ENCODE measurements at regions not wholly inside any gene's neighbourhood (a gene's known extent, or its start where the extent isn't known, plus 50 kb on each side); places are given as distances from the start of the nearest gene placed in this dataset.

DNA sequence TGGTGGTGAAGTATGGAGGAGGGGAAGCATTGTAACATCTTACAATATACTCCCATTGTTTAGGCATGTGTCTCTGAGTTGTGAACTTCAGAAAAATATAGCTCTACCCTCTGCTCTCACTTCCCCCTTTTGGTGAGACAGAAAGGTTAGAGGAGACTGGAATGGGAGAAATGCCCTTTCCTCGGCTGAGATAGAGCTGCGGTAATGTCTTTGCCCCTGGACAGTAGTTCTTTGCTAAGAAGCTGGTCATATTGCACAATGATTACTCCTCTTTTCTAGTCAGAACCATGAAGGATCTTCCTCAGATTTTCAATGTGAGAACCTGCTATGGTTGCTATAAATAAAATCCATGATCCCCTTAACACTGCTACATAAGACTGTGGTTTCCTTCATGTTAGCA is 171.0 kb downstream of the SEM1 start:
- no peak for DNase-seq (ENCODE audit: low spot score)
- TF ChIP-seq EZH2phosphoT487 (IDR thresholded peaks at IDR 0.05) (no peak), EZH2 (IDR thresholded peaks at IDR 0.05) (no peak)
- TF ChIP-seq, protein P1, sequence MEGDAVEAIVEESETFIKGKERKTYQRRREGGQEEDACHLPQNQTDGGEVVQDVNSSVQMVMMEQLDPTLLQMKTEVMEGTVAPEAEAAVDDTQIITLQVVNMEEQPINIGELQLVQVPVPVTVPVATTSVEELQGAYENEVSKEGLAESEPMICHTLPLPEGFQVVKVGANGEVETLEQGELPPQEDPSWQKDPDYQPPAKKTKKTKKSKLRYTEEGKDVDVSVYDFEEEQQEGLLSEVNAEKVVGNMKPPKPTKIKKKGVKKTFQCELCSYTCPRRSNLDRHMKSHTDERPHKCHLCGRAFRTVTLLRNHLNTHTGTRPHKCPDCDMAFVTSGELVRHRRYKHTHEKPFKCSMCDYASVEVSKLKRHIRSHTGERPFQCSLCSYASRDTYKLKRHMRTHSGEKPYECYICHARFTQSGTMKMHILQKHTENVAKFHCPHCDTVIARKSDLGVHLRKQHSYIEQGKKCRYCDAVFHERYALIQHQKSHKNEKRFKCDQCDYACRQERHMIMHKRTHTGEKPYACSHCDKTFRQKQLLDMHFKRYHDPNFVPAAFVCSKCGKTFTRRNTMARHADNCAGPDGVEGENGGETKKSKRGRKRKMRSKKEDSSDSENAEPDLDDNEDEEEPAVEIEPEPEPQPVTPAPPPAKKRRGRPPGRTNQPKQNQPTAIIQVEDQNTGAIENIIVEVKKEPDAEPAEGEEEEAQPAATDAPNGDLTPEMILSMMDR (IDR thresholded peaks at IDR 0.05) = no peak
- Histone ChIP-seq H3K4me1 (no peaks in the 10 kb centered on the region), H3K27ac (no peak overlapping the region), H3K9me3 (ENCODE audit: low read depth) (no peaks in the 10 kb centered on the region), H3K36me3 (no peaks in the 10 kb centered on the region), H3F3A (ENCODE audit: low read depth) (no peaks in the 10 kb centered on the region), H3K9ac (no peak overlapping the region), H4K20me1 (ENCODE audit: low read depth) (no peaks in the 10 kb centered on the region), H3K27me3 (no peaks in the 10 kb centered on the region), H2AFZ (replicated peaks) (no peak overlapping the region), H3K4me2 (no peak overlapping the region), H3K4me3 (no peak overlapping the region), H3K79me2 (ENCODE audit: low read depth) (no peaks in the 10 kb centered on the region)
- Mint-ChIP-seq H3K27me3 (ENCODE audit: insufficient read depth, low read depth) (no peaks in the 10 kb centered on the region), H3K4me1 (no peaks in the 10 kb centered on the region), H3K9me3 (no peaks in the 10 kb centered on the region), H3K27ac (no peak overlapping the region), H3K4me3 (no peak overlapping the region), H3K36me3 (no peaks in the 10 kb centered on the region)

DNA sequence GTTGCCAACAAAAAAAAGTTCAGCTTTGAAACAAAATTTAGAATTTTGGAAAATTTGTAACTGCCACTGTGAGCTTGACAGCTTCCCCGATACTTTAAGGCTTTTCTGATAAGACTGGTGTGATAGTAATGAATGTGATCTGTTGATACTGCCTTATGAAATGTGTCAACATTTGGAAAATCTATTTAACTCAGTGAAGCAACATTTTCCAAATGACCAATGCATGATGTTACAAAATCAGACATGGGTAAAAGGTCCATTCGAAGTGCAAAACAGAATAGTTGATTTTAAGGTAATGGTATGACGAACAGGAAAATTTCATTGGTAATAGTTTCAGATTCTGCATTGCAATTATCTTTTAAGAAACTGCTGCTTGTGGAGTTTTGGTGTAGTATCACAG is 175.4 kb downstream of the SEM1 start:
- H3K4me1 ChIP-seq = no peaks in the 10 kb centered on the region
- no peak for TF ChIP-seq EZH2 (IDR thresholded peaks at IDR 0.05)
- no peak for TF ChIP-seq EZH2phosphoT487 (IDR thresholded peaks at IDR 0.05)
- TF ChIP-seq, protein P1 (IDR thresholded peaks at IDR 0.05) = no peak
- H3K27ac ChIP-seq = no peak overlapping the region
- no peak overlapping the region for H3K4me2 ChIP-seq
- H3K27me3 Mint-ChIP-seq (ENCODE audit: insufficient read depth, low read depth) = no peaks in the 10 kb centered on the region
- no peak overlapping the region for H3K9ac ChIP-seq
- no peaks in the 10 kb centered on the region for H3K4me1 Mint-ChIP-seq
- no peaks in the 10 kb centered on the region for H3K36me3 Mint-ChIP-seq
- no peaks in the 10 kb centered on the region for H3K79me2 ChIP-seq (ENCODE audit: low read depth)
- no peaks in the 10 kb centered on the region for H3F3A ChIP-seq (ENCODE audit: low read depth)
- H3K27ac Mint-ChIP-seq = no peak overlapping the region
- no peak overlapping the region for H3K4me3 ChIP-seq
- DNase-seq (ENCODE audit: low spot score) = no peak
- no peaks in the 10 kb centered on the region for H4K20me1 ChIP-seq (ENCODE audit: low read depth)
- no peak overlapping the region for H2AFZ ChIP-seq (replicated peaks)
- H3K36me3 ChIP-seq = no peaks in the 10 kb centered on the region
- no peak overlapping the region for H3K4me3 Mint-ChIP-seq
- no peaks in the 10 kb centered on the region for H3K9me3 ChIP-seq (ENCODE audit: low read depth)
- H3K9me3 Mint-ChIP-seq = no peaks in the 10 kb centered on the region
- no peaks in the 10 kb centered on the region for H3K27me3 ChIP-seq

DNA sequence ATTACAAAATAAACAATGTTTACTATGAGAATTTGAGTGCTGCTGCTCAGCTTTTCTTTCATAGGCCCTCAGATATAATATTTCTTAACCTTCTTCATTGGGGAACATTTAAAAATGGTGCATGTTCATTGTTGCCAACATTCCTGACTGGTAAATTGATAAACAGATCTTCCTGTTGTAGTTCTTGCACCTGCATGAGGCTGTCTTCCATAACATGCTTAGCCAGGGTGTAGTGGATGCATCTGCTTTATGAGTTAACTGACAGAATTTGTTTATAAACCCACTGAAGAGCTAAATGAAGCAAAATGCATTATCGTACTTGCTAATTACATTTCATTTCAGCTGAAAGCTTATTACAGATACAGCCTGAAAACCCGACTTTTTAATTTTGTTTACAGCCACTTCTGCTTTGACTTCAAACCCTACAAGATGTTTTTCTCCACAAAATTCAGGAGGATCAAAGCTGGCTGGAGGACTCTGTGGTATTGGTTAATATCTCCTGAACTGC is 177.2 kb downstream of the SEM1 start:
- H3K9me3 Mint-ChIP-seq = no peaks in the 10 kb centered on the region
- Histone ChIP-seq H3K4me1 (peaks cover 3% of the 10 kb centered on the region), H3K27ac (no peak overlapping the region), H3K36me3 (no peaks in the 10 kb centered on the region), H4K20me1 (ENCODE audit: low read depth) (no peaks in the 10 kb centered on the region), H3F3A (ENCODE audit: low read depth) (no peaks in the 10 kb centered on the region), H3K9ac (no peak overlapping the region), H3K4me3 (no peak overlapping the region), H2AFZ (replicated peaks) (no peak overlapping the region), H3K79me2 (ENCODE audit: low read depth) (no peaks in the 10 kb centered on the region), H3K4me2 (no peak overlapping the region), H3K27me3 (no peaks in the 10 kb centered on the region), H3K9me3 (ENCODE audit: low read depth) (no peaks in the 10 kb centered on the region)
- no peak overlapping the region for H3K27ac Mint-ChIP-seq
- no peaks in the 10 kb centered on the region for H3K27me3 Mint-ChIP-seq (ENCODE audit: insufficient read depth, low read depth)
- no peaks in the 10 kb centered on the region for H3K4me1 Mint-ChIP-seq
- TF ChIP-seq, protein P1 (IDR thresholded peaks at IDR 0.05) = no peak
- TF ChIP-seq EZH2 (IDR thresholded peaks at IDR 0.05) (no peak), EZH2phosphoT487 (IDR thresholded peaks at IDR 0.05) (no peak)
- no peak for DNase-seq (ENCODE audit: low spot score)
- no peak overlapping the region for H3K4me3 Mint-ChIP-seq
- H3K36me3 Mint-ChIP-seq = no peaks in the 10 kb centered on the region

Data from neural progenitor cell (in vitro differentiated cells).